ENCODE measurements at regions not wholly inside any gene's neighbourhood (a gene's known extent, or its start where the extent isn't known, plus 50 kb on each side); places are given as distances from the start of the nearest gene placed in this dataset.

DNA sequence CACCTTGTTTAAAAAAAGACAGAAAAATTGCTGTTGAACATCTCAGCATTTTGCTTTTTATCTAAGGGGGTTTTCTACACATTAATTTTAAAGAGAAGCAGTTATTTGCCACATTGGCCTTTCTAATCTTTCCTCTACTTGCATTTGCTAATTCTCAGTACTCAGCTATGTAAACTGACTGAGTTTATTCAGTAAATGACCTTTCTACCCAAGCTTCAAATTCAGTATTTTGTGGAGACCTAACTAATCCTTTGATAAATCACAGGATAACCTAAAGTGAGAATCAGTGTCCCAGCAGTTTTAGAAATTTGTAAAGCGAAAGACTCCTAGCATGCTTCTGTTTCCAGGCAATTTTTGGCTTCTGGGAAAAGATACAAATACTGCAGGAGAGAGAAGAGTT lies 288.4 kb downstream of the ASXL3 start:
- Histone ChIP-seq H3K4me3 (no peak overlapping the region), H3K4me1 (ENCODE audit: insufficient read depth) (no peaks in the 10 kb centered on the region), H3K27ac (no peak overlapping the region), H3K9me3 (no peaks in the 10 kb centered on the region), H3K27me3 (no peaks in the 10 kb centered on the region), H3K36me3 (no peaks in the 10 kb centered on the region)
- TF ChIP-seq EP300 (IDR thresholded peaks at IDR 0.05) (no peak), POLR2A (IDR thresholded peaks at IDR 0.05) (no peak)
- TF ChIP-seq, protein P1, sequence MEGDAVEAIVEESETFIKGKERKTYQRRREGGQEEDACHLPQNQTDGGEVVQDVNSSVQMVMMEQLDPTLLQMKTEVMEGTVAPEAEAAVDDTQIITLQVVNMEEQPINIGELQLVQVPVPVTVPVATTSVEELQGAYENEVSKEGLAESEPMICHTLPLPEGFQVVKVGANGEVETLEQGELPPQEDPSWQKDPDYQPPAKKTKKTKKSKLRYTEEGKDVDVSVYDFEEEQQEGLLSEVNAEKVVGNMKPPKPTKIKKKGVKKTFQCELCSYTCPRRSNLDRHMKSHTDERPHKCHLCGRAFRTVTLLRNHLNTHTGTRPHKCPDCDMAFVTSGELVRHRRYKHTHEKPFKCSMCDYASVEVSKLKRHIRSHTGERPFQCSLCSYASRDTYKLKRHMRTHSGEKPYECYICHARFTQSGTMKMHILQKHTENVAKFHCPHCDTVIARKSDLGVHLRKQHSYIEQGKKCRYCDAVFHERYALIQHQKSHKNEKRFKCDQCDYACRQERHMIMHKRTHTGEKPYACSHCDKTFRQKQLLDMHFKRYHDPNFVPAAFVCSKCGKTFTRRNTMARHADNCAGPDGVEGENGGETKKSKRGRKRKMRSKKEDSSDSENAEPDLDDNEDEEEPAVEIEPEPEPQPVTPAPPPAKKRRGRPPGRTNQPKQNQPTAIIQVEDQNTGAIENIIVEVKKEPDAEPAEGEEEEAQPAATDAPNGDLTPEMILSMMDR (IDR thresholded peaks at IDR 0.05), result no peak
- intact Hi-C loops (cut with DNase I), result no loop called here
- no peak for DNase-seq
- WGBS, 3 donors, result 80 to 87% (median 82%) methylated on average over 1 of the region's 1 CpG

DNA sequence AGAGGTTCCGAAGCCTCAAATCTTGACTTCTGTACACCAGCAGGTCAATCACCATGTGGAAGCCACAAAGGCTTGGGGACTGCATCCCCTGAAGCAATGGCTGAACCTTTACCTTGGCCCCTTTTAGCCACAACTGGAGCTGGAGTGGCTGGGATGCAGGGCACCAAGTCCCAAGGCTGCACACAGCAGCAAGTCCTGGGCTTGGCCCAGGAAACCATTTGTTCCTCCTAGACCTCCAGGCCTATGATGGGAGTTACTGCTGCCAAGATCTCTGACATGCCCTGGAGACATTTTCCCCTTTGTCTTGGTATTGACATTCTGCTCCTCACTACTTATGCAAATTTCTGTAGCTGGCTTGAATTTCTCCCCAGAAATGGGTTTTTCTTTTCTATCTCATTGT lies 285.9 kb downstream of the ASXL3 start:
- H3K27me3 ChIP-seq, result no peaks in the 10 kb centered on the region
- WGBS, 3 donors, result 98 to 100% (median 100%) methylated on average over 1 of the region's 1 CpG
- no peaks in the 10 kb centered on the region for H3K9me3 ChIP-seq
- no peaks in the 10 kb centered on the region for H3K36me3 ChIP-seq
- no peak for DNase-seq
- intact Hi-C loops (cut with DNase I), result no loop called here
- H3K27ac ChIP-seq, result no peak overlapping the region
- no peak overlapping the region for H3K4me3 ChIP-seq
- TF ChIP-seq POLR2A (IDR thresholded peaks at IDR 0.05) (no peak), EP300 (IDR thresholded peaks at IDR 0.05) (no peak)
- TF ChIP-seq, protein P1 (IDR thresholded peaks at IDR 0.05), result no peak
- no peaks in the 10 kb centered on the region for H3K4me1 ChIP-seq (ENCODE audit: insufficient read depth)

DNA sequence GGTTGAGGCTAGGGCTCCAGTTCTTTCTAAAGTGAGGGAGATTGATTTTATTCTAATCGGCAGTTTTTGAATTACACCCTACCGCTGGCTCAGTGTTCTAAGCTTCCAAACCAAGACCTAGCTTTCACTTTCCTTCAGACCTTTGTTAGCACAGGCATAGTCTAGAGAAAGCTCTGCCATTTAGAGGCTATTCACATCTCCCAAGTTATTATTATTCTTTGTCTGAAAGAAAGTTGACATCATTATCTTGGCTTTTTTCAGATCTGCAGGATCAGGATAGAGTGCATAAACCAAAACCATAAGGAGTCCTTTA lies 276.8 kb downstream of the ASXL3 start:
- Histone ChIP-seq H3K36me3 (no peaks in the 10 kb centered on the region), H3K9me3 (no peaks in the 10 kb centered on the region), H3K4me3 (no peak overlapping the region), H3K27me3 (no peaks in the 10 kb centered on the region), H3K4me1 (ENCODE audit: insufficient read depth) (no peaks in the 10 kb centered on the region), H3K27ac (no peak overlapping the region)
- TF ChIP-seq POLR2A (IDR thresholded peaks at IDR 0.05) (no peak), EP300 (IDR thresholded peaks at IDR 0.05) (no peak)
- TF ChIP-seq, protein P1 (IDR thresholded peaks at IDR 0.05), result no peak
- no peak for DNase-seq
- 94 to 98% (median 96%) methylated on average over 2 of the region's 2 CpGs for WGBS, 3 donors
- intact Hi-C loops (cut with DNase I), result no loop called here

DNA sequence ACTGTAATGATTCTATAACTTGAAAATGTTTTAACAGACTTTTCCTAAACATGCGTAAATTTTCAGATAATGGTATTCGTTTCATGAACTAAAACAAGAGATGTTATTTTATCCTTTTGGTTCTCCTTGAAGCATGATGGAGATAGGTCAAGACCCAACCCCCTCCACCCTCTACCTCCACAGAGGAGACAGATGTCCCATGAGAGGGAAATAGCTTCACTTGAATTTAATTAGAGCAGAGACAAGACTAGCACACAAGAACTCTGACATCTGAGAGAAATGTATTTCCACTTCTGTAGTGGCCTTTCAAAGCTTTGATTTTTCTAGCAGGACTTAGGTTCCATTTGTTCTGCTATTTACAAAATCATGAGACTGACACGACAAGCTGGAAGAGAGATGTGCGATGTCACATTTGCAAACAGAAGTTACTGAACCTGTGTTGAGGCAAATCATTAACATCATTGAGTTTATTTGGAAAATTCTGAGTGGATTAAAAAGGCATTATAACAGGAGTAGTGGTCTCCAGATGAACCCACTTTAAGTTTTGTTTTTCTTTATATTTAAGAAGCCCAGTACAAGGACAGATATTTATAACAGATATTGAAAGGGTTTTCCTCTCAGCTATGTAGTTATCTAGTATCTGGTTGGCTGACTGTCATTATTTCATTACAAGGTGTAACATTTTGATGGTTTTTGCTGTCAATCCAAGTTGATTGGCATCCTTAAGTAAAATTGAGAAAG lies 276.2 kb downstream of the ASXL3 start:
- H3K36me3 ChIP-seq, result no peaks in the 10 kb centered on the region
- intact Hi-C loops (cut with DNase I), result no loop called here
- H3K4me3 ChIP-seq, result no peak overlapping the region
- TF ChIP-seq, protein P1 (IDR thresholded peaks at IDR 0.05), result no peak
- TF ChIP-seq POLR2A (IDR thresholded peaks at IDR 0.05), result no peak
- TF ChIP-seq EP300 (IDR thresholded peaks at IDR 0.05), result no peak
- no peak overlapping the region for H3K27ac ChIP-seq
- H3K4me1 ChIP-seq (ENCODE audit: insufficient read depth), result no peaks in the 10 kb centered on the region
- WGBS, 3 donors, result 61 to 76% (median 63%) methylated on average over 4 of the region's 4 CpGs
- H3K9me3 ChIP-seq, result no peaks in the 10 kb centered on the region
- no peaks in the 10 kb centered on the region for H3K27me3 ChIP-seq
- no peak for DNase-seq

Data from ovary (tissue), 7 donors.